Stimulated activated CD4-positive, alpha-beta T cell treated with anti-CD3 and anti-CD28 coated beads, Interleukin-2, amount 100 ng/mL, for 24 hours (primary cell): ENCODE measurements at regions not wholly inside any gene's neighbourhood (a gene's known extent, or its start where the extent isn't known, plus 50 kb on each side); places are given as distances from the start of the nearest gene placed in this dataset.
"Not testable (repeated sequence)": the region's sequence is repeated elsewhere in the genome, so short reads cannot be mapped to it uniquely, and the experiment has no call there.

Experiments
- DNase-seq, 2 donors: peaks; one replicate each; pipeline ENCODE4 v3.0.0-alpha.2; 2020

GRCh38 chr2:147460155-147460554, 384.7 kb upstream of the ACVR2A start:
- DNase-seq = no peak

- no peak for DNase-seq
Observed at GRCh38 chr2:147456779-147457178, 388.1 kb upstream of the ACVR2A start.

GRCh38 chr2:147451902-147452515, 392.8 kb upstream of the ACVR2A start:
- no peak for DNase-seq

GRCh38 chr2:147450661-147451510, 393.9 kb upstream of the ACVR2A start:
- no peak for DNase-seq

GRCh38 chr2:147449323-147449991, 395.4 kb upstream of the ACVR2A start:
- DNase-seq = peak; percentile 2 to 30

- DNase-seq = no peak
Observed at GRCh38 chr2:147442816-147443215, 402.0 kb upstream of the ACVR2A start.

- no peak for DNase-seq
Observed at GRCh38 chr2:147441182-147441581, 403.6 kb upstream of the ACVR2A start.

- no peak for DNase-seq
Observed at GRCh38 chr2:147440734-147441133, 404.1 kb upstream of the ACVR2A start.

GRCh38 chr2:147439986-147440385, 404.8 kb upstream of the ACVR2A start:
- DNase-seq = no peak

GRCh38 chr2:147438882-147439281, 405.9 kb upstream of the ACVR2A start:
- DNase-seq = no peak

- no peak for DNase-seq
Observed at GRCh38 chr2:147433822-147434221, 411.0 kb upstream of the ACVR2A start.

- DNase-seq = no peak
Observed at GRCh38 chr2:147430408-147430807, 414.4 kb upstream of the ACVR2A start.

- no peak for DNase-seq
Observed at GRCh38 chr2:147428120-147428747, 416.6 kb upstream of the ACVR2A start.

GRCh38 chr2:147425437-147426029, 419.3 kb upstream of the ACVR2A start:
- no peak for DNase-seq

GRCh38 chr2:147424766-147425165, 420.1 kb upstream of the ACVR2A start:
- DNase-seq = no peak

- no peak for DNase-seq
Observed at GRCh38 chr2:147420947-147421675, 423.7 kb upstream of the ACVR2A start.

GRCh38 chr2:147420517-147420916, 424.3 kb upstream of the ACVR2A start:
- DNase-seq = no peak

- no peak for DNase-seq
Observed at GRCh38 chr2:147416099-147416498, 428.7 kb upstream of the ACVR2A start.

- not testable (repeated sequence) for DNase-seq
Observed at GRCh38 chr2:147414656-147415055, 430.2 kb upstream of the ACVR2A start.

- no peak for DNase-seq
Observed at GRCh38 chr2:147408357-147408756, 436.5 kb upstream of the ACVR2A start.

GRCh38 chr2:147405651-147406050, 439.2 kb upstream of the ACVR2A start:
- no peak for DNase-seq

GRCh38 chr2:147398996-147399395, 445.8 kb upstream of the ACVR2A start:
- no peak for DNase-seq
